HG03095 (cell line): ENCODE measurements at regions not wholly inside any gene's neighbourhood (a gene's known extent, or its start where the extent isn't known, plus 50 kb on each side); places are given as distances from the start of the nearest gene placed in this dataset.

Source experiments
- ATAC-seq: cut with Tn5 transposase; IDR thresholded peaks from one replicate; pipeline ENCODE4 v1.9.1; 2021; ENCODE audit warnings: moderate library complexity; ENCODE audit not compliant: unreplicated experiment

GRCh38 chr14:96637521-96637920 is 135.3 kb downstream of the PAPOLA start:
- ATAC-seq = no peak

DNA sequence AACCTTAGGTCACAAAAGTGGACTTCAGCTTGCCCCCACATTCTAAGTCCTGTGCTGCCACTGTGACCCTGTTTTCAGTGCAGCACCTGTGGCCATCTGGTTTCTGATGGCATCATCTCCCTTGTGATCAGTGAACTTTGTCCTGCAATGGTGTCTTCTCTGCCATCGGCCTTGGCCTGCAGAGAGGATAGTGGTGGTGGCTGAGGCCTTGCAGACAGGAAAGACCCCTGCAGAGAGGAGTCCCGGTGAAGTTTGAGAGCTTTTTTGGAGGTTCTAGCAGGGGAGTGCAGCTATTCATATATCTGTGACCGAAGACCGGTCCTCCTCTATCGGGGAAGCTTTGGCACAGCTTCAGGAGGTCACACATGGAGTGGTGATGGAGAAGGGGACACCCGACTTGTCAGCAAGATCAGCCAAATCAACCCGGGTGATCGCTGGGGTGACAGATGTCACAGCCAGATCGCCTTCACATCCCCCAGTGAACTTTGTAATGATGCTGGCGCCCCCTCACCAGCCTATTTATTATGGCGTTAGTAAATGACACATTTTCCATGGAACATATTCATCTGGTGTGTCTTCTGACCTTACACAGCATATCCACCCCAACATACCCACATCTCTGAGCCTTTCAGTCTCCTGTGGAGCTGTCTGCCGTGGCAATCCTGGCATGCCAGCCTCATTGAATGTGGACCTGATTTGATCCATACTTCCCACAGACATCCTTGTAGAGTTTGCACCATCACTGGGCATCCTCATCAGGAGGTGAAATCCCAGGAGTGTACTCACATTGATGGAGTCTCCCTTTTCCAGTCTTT is 136.1 kb downstream of the PAPOLA start:
- ATAC-seq = no peak

GRCh38 chr14:96639550-96639949 is 137.4 kb downstream of the PAPOLA start:
- ATAC-seq = no peak

DNA sequence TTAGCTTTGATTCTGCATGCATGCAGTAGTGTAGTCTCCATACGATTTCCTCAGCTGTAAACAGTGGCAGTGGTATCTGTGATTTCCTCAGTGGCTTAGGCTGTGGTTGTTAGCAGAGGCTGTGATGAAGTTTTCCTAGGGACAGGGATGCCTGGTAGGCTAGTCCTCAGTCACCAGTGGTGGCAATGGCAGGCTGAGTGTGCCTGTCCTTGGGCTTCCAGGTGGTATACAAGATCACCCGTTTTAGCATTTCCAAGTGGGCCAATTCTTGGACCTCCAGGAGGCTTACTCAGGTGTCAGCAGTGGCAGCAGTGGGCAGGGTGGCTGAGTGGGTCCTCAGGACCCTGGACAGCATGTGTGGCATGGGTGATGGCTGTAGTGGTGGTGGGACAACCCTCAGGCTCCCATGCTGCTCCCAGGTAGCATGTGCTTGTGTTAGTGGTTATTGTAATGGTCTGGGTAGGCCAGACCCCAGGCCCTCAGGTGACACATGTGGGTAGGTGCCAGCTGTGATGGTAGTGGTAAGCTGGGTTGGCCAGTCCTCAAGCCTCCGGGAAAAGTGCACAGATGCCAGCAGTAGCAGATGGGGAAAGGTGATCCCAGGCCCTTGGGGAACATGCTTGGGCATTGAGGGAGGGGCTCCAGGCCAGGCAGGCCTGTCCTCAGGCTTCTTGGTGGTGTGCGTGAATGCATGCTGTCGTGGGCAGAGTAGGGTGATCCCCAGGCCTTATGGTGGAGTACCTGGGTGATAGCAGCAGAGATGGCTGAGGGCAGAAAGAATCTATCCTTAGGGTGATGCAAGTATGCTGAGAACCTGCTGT is 146.5 kb downstream of the PAPOLA start:
- ATAC-seq = no peak

- ATAC-seq = no peak
Measured at GRCh38 chr14:96649327-96649601, 147.1 kb downstream of the PAPOLA start.

DNA sequence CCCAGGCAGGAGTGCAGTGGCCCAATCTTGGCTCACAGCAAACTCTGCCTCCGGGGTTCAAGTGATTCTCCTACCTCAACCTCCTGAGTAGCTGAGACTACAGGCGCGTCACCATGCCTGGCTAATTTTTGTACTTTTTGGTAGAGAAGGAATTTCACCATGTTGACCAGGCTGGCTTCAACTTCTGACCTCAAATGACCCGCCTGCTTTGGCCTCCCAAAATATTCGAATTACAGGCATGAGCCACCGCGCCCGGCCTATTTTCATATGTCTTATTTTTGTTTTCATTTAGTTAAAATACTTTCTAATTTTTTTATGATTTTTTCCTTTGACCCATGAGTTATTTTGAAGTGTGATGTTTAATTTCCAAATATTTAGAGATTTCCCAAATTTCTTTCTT is 143.6 kb upstream of the VRK1 start:
- no peak for ATAC-seq

DNA sequence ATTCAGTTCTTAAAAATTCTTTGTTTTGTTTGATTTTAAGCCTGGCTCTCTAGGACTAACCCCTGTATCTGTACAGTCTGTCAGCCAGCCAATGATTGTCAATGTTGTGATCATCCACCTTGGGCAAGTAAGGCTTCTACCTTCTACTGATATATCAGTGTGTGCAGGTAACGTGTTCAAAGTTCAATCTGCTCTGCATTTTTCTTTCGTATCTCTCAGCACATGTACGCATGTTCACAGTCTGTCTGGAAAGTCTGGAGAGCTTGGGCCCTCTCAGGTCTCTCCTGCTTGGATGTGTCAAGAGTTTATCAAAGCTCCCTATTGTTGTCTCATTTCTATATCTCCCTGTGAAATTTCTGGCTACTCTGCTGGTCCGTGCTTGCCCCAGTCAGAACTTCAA is 138.6 kb upstream of the VRK1 start:
- ATAC-seq = no peak

DNA sequence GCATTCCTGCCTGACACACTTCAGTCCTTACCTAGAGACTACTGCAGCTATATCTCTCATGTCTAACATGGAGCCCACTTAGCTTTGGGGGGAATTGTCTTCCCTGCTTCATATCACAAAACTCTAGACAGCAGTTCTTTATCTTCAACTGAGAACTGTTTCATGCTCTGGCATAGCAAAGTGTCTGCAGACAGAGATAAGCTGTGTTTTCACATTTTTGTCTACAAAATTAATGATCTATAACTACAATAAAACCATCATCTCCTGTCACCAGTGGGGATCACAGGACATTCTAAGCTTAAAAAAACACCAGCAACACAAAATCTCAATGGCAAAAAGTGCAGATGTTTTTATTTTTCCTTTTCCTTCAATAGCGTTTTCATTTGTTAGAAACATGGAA is 137.1 kb upstream of the VRK1 start:
- ATAC-seq = no peak

- ATAC-seq = no peak
Measured at GRCh38 chr14:96660667-96661066, 136.5 kb upstream of the VRK1 start.

DNA sequence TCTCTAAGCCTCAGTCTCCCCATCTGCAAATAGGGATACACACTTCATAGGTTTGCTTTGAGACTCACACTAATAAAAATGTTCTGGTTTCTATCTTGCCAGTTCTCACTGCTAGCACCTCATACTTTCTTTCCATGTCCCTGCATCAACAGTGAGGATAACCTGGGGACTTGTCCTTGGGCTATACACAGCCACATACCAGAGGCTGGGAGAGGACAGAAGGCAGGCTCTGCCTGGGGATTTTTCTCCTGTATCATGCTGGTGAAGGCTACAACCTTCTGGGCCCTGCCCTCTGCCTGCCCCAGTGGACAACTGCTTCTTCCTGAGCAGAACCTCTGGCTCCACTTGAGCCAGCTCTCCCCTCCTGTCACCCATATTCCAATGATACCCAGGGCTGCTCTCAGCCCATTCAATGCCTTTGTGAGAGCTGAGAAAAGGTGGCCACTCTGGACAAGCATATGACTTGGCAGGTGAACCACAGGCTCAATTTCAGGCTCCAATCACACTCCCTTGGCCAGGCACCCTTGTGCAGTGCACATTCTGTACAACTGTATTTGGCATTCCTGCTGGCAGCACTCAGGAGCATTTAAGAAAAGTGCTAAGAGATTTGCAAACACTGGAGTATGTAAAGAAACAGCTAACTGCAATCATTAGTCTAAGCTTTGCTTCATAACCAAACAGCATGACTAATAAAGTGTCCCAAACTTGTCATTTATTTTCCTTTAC is 135.8 kb upstream of the VRK1 start:
- no peak for ATAC-seq

DNA sequence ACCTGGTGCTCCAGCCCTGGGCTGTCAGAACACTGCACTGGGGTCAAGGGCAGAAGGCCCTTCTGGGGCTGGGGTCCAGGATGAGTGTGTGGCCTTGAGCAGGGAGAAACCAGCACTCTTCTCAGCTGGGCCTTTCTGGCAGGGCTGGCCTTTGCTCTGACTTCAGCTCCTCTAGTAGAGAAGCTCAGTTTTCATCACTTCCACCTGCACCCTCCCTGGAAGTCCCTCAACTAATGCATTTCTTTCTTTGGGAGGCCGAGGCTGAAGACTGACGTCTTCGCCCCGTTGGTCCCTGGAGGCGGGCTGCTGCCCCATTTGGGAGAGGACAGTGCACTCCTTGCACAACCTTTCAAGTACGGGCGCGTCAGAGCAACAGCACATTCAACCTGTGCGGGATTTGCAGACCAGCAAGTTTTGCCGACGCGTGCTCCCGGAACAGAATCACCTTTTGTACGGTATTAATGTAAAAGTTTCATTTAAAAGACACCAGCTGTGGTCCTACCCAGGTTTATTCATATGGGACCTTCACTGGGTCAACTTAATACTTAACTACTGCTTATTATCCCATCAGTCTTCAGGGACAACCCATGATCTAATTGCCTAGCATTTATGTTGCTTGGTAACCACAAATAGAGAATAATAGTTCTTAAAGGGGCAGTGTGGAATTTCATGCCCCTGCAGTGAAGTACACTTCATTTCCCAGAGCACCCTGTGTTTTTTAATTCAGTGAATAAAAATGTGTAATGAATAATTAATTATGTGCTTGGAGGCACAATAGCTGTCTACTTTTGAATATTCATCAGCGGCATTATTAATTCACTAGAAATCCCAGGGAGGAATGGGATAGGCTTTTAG is 134.8 kb upstream of the VRK1 start:
- ATAC-seq = no peak

- ATAC-seq = no peak
Measured at GRCh38 chr14:96663076-96663475, 134.1 kb upstream of the VRK1 start.

DNA sequence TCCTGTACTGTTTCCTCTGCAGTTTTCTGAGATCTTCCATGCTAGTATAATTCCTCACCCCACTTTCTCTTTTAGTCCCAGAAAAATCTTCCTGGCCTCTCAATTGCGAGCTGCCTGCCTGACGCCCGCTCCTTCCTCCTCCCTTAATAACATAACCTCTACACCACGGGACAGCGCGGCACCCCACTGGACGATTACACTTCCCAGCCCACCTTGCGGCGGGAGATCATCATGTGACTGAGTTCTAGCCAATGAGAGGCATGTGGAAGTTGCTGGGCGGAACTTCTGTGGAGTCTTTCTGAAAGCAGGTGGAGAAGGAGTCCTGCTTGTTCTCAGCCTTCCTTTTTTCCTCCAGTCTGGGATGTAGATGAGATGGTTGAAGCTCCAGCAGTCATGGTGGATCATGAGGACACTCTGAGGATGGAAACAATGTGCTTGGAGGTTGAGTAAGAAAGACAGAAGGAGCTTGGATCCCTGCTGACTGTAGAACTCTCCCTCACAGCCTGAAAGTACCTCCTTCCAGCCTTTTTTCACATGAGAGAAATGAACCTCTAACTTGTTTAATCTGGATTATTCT is 133.6 kb upstream of the VRK1 start:
- ATAC-seq = no peak

GRCh38 chr14:96666088-96666487 is 131.1 kb upstream of the VRK1 start:
- no peak for ATAC-seq

- no peak for ATAC-seq
Measured at GRCh38 chr14:96670391-96670790, 126.8 kb upstream of the VRK1 start.

GRCh38 chr14:96671218-96671617 is 126.0 kb upstream of the VRK1 start:
- no peak for ATAC-seq

DNA sequence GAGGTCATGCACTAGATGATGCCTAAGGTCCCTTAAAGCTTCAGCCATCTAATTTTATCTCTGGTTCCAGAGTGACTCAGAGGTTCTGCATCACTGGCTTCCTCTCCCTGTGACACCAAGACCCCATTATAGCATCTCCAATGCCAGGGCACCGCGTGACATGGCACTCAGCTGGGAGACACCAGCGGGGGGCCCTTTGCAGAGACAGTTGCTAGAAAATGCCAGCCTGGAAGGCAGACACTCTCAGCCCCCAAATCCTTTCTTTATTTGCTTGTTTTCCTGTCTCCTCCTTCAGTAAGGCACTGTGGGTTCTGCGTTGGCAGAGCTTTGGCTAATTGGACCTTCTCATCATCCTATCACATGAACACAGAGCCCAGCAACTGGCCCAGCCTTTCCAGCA is 123.5 kb upstream of the VRK1 start:
- no peak for ATAC-seq

GRCh38 chr14:96674121-96674520 is 123.1 kb upstream of the VRK1 start:
- no peak for ATAC-seq

DNA sequence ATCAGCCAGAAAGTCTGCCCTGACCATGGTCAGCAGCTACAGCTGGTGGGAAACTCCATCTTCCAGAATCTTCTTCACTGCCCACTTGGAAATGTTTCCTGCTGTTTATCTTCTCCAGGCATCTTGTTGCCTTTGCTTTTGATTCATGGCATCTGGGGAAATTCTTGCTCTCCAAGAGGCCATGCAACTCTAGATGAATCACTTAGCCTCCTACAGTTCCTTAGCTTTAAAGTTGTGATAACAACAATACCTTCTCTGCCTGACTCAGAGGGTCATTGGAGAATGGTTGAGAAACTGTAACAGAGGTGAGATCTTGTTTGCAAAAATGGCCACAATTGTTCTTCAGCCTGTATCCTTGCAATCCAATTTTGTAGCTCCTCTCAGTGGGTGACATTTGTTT is 121.0 kb upstream of the VRK1 start:
- no peak for ATAC-seq

DNA sequence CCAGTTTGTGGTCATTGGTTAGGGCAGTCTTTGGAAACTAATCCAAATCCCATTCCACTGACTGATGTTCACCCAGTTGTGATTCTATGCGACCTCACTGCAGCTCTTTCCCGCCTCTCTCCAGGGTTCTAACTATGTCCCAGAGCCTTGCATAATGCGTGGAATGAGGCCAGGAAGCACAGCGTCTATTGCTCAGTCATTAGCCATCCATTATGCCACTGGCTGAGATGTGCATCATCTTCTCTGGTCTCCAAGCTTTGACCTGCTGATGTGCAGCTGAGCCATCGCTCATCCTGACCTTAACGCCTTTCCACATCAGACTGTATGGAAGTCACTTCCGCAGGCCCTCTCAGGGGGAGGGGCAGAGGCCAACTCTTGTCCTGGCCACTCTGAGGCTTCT is 115.4 kb upstream of the VRK1 start:
- ATAC-seq = no peak

GRCh38 chr14:96682401-96682800 is 114.8 kb upstream of the VRK1 start:
- ATAC-seq = no peak
